HEK293 (cell line): ENCODE measurements at regions not wholly inside any gene's neighbourhood (a gene's known extent, or its start where the extent isn't known, plus 50 kb on each side); places are given as distances from the start of the nearest gene placed in this dataset.

Source experiments
- CTCF ChIA-PET: fragments of 350-600 bp; formaldehyde crosslinking; extraction: SDS; loops from one replicate; lab custom pipeline; 2021; ENCODE audit warnings: antibody characterized with exemption; lab: Yijun Ruan, JAX
- POLR2A ChIA-PET: fragments of 300-600 bp; formaldehyde crosslinking; extraction: SDS; loops from one replicate; lab custom pipeline; 2020; ENCODE audit warnings: antibody characterized with exemption, inconsistent platforms; lab: Yijun Ruan, JAX
- H3K27ac ChIP-seq: fragments of 200-500 bp; sonication (Bioruptor generic); 2 replicates; pipeline ENCODE4 v1.5.1; 2014; ENCODE audit warnings: low read depth, low read length, control low read depth, inconsistent platforms; ENCODE audit errors: extremely low read depth
- H3K36me3 ChIP-seq, 2 experiments: fragments of 200-500 bp in 1 of 2; sonication (Bioruptor generic) in 1 of 2; 1 replicate in 1 of 2; 2 replicates in 1 of 2; pipeline ENCODE4 v1.5.1; 2014 to 2017; ENCODE audit warnings: inconsistent platforms in 2 of 2, low read length in 2 of 2; ENCODE audit not compliant: control insufficient read depth in 2 of 2, insufficient read depth in 1 of 2
- H3K4me1 ChIP-seq: fragments of 200-500 bp; sonication (Bioruptor generic); 2 replicates; pipeline ENCODE4 v1.5.1; 2014; ENCODE audit warnings: mild to moderate bottlenecking, low read length, inconsistent platforms; ENCODE audit not compliant: control insufficient read depth, insufficient read depth
- H3K4me3 ChIP-seq: 2 replicates; pipeline ENCODE4 v1.5.1; 2011; ENCODE audit warnings: low read depth, mild to moderate bottlenecking, control low read depth, low read length, moderate library complexity
- H3K9me3 ChIP-seq: fragments of 200-500 bp; sonication (Bioruptor generic); 2 replicates; pipeline ENCODE4 v1.5.1; 2014; ENCODE audit warnings: low read depth, low read length, inconsistent platforms; ENCODE audit not compliant: control insufficient read depth, insufficient read depth
- CTCF ChIP-seq: fragments of 450-650 bp; formaldehyde crosslinking; IDR thresholded peaks from 2 replicates; pipeline ENCODE4 v1.5.1; 2016; ENCODE audit warnings: missing biosample characterization, missing genetic modification characterization
- FEZF1 ChIP-seq: fragments of 450-650 bp; formaldehyde crosslinking; IDR thresholded peaks from 2 replicates; pipeline ENCODE4 v1.5.1; 2016; ENCODE audit warnings: missing biosample characterization, missing genetic modification characterization
- GLI4 ChIP-seq: fragments of 450-650 bp; formaldehyde crosslinking; IDR thresholded peaks from 2 replicates; pipeline ENCODE4 v1.5.1; 2016; ENCODE audit warnings: missing biosample characterization, missing genetic modification characterization
- GLIS1 ChIP-seq: fragments of 450-650 bp; formaldehyde crosslinking; IDR thresholded peaks from 2 replicates; pipeline ENCODE4 v1.5.1; 2016; ENCODE audit warnings: missing biosample characterization, missing genetic modification characterization
- HOXD13 ChIP-seq: sonication (generic); formaldehyde crosslinking; IDR thresholded peaks from 2 replicates; pipeline ENCODE4 v1.8.0; 2022; ENCODE audit warnings: missing genetic modification reagents, borderline replicate concordance
- KLF9 ChIP-seq: fragments of 450-650 bp; formaldehyde crosslinking; IDR thresholded peaks from 2 replicates; pipeline ENCODE4 v1.5.1; 2016; ENCODE audit warnings: missing biosample characterization, missing genetic modification characterization, low read depth
- SP2 ChIP-seq: fragments of 450-650 bp; formaldehyde crosslinking; IDR thresholded peaks from 2 replicates; pipeline ENCODE4 v1.5.1; 2016; ENCODE audit warnings: missing biosample characterization, missing genetic modification characterization
- SP7 ChIP-seq: fragments of 450-650 bp; formaldehyde crosslinking; IDR thresholded peaks from 2 replicates; pipeline ENCODE4 v1.5.1; 2016; ENCODE audit warnings: missing biosample characterization, missing genetic modification characterization
- YY1 ChIP-seq: fragments of 450-650 bp; formaldehyde crosslinking; IDR thresholded peaks from 2 replicates; pipeline ENCODE4 v1.5.1; 2018; ENCODE audit warnings: missing biosample characterization, missing genetic modification characterization
- ZBTB48 ChIP-seq: fragments of 450-650 bp; formaldehyde crosslinking; IDR thresholded peaks from 2 replicates; pipeline ENCODE4 v1.5.1; 2016; ENCODE audit warnings: missing biosample characterization, missing genetic modification characterization
- ZBTB49 ChIP-seq: fragments of 450-650 bp; formaldehyde crosslinking; IDR thresholded peaks from 2 replicates; pipeline ENCODE4 v1.5.1; 2016; ENCODE audit warnings: missing biosample characterization, missing genetic modification characterization, low read depth
- ZFP37 ChIP-seq: fragments of 450-650 bp; formaldehyde crosslinking; IDR thresholded peaks from 2 replicates; pipeline ENCODE4 v1.5.1; 2016; ENCODE audit warnings: missing biosample characterization, missing genetic modification characterization
- ZNF10 ChIP-seq: fragments of 450-650 bp; formaldehyde crosslinking; IDR thresholded peaks from 2 replicates; pipeline ENCODE4 v1.5.1; 2017; ENCODE audit warnings: missing biosample characterization, missing genetic modification characterization
- ZNF169 ChIP-seq: fragments of 450-650 bp; formaldehyde crosslinking; IDR thresholded peaks from 2 replicates; pipeline ENCODE4 v1.5.1; 2016; ENCODE audit warnings: missing biosample characterization, missing genetic modification characterization
- ZNF2 ChIP-seq: fragments of 450-650 bp; formaldehyde crosslinking; IDR thresholded peaks from 2 replicates; pipeline ENCODE4 v1.5.1; 2016; ENCODE audit warnings: missing biosample characterization, missing genetic modification characterization
- ZNF24 ChIP-seq: fragments of 450-650 bp; formaldehyde crosslinking; IDR thresholded peaks from 2 replicates; pipeline ENCODE4 v1.5.1; 2016; ENCODE audit warnings: missing biosample characterization, missing genetic modification characterization
- ZNF280C ChIP-seq: fragments of 450-650 bp; formaldehyde crosslinking; IDR thresholded peaks from 2 replicates; pipeline ENCODE4 v1.5.1; 2016; ENCODE audit warnings: missing biosample characterization, missing genetic modification characterization
- ZNF37A ChIP-seq: fragments of 450-650 bp; IDR thresholded peaks from 2 replicates; pipeline ENCODE4 v1.5.1; 2018; ENCODE audit warnings: missing biosample characterization, missing genetic modification characterization
- ZNF394 ChIP-seq: fragments of 450-650 bp; formaldehyde crosslinking; IDR thresholded peaks from 2 replicates; pipeline ENCODE4 v1.5.1; 2016; ENCODE audit warnings: missing biosample characterization, missing genetic modification characterization, mild to moderate bottlenecking, moderate library complexity, borderline replicate concordance
- ZNF426 ChIP-seq: fragments of 450-650 bp; formaldehyde crosslinking; IDR thresholded peaks from 2 replicates; pipeline ENCODE4 v1.5.1; 2017; ENCODE audit warnings: missing biosample characterization, missing genetic modification characterization, mild to moderate bottlenecking, inconsistent platforms, moderate library complexity
- ZNF530 ChIP-seq: fragments of 450-650 bp; formaldehyde crosslinking; IDR thresholded peaks from 2 replicates; pipeline ENCODE4 v1.5.1; 2016; ENCODE audit warnings: low read depth, missing biosample characterization, missing genetic modification characterization
- ZNF560 ChIP-seq: fragments of 450-650 bp; formaldehyde crosslinking; IDR thresholded peaks from 2 replicates; pipeline ENCODE4 v1.5.1; 2017; ENCODE audit warnings: missing biosample characterization, missing genetic modification characterization, borderline replicate concordance

GRCh38 chr2:41934329-41934958 lies 113.4 kb upstream of the PKDCC start (continued):
- TF ChIP-seq CTCF (tag by site-specific recombination) (no peak), ZNF24 (no peak), KLF9 (tag by site-specific recombination) (no peak), FEZF1 (tag by site-specific recombination) (no peak), HOXD13 (CRISPR knock-in tag) (no peak), ZNF280C (no peak), ZNF2 (no peak)

- Histone ChIP-seq H3K36me3 (no peaks in the 10 kb centered on the region), H3K4me1 (no peaks in the 10 kb centered on the region), H3K4me3 (no peak overlapping the region), H3K9me3 (no peaks in the 10 kb centered on the region), H3K27ac (no peak overlapping the region)
- ChIA-PET POLR2A (no interaction called here), CTCF (interaction anchor here (0.7 kb wide), 1 partner anchor 11 kb away, joined by 3 read pairs; no protein-coding TSS in a partner anchor)
- TF ChIP-seq ZNF169 (tag by site-specific recombination) (no peak), ZNF394 (tag by site-specific recombination) (no peak), ZNF426 (tag by site-specific recombination) (no peak), GLIS1 (tag by site-specific recombination) (no peak), ZNF530 (no peak), ZNF37A (tag by site-specific recombination) (no peak)
Measured at GRCh38 chr2:41935002-41935401, 112.8 kb upstream of the PKDCC start.

- TF ChIP-seq ZFP37 = no peak
- TF ChIP-seq ZNF560 (tag by site-specific recombination) = no peak
- no peak for TF ChIP-seq ZBTB48 (tag by site-specific recombination)
- TF ChIP-seq YY1 (tag by site-specific recombination) = no peak
- no peak for TF ChIP-seq ZBTB49 (tag by site-specific recombination)
- TF ChIP-seq SP7 = no peak
- no peak for TF ChIP-seq ZNF10 (tag by site-specific recombination)
- no peak for TF ChIP-seq GLI4
- TF ChIP-seq SP2 = no peak
- H3K27ac ChIP-seq = no peak overlapping the region
- no peaks in the 10 kb centered on the region for H3K36me3 ChIP-seq
- H3K4me1 ChIP-seq = no peaks in the 10 kb centered on the region
- no peak overlapping the region for H3K4me3 ChIP-seq
- ChIA-PET POLR2A (no interaction called here), CTCF (no interaction called here)
- no peaks in the 10 kb centered on the region for H3K9me3 ChIP-seq
Measured at GRCh38 chr2:41935825-41936224, 112.0 kb upstream of the PKDCC start.
